Adipocyte (in vitro differentiated cells): ENCODE measurements at regions not wholly inside any gene's neighbourhood (a gene's known extent, or its start where the extent isn't known, plus 50 kb on each side); places are given as distances from the start of the nearest gene placed in this dataset.

ENCODE experiments used
- DNase-seq: peaks from one replicate; pipeline ENCODE4 v3.0.0-alpha.2; 2015; ENCODE audit warnings: low read depth
- H3K27me3 ChIP-seq: replicated peaks from 2 replicates; pipeline ENCODE4 v1.7.0; 2013; ENCODE audit warnings: mild to moderate bottlenecking, low read length, moderate library complexity; ENCODE audit not compliant: control insufficient read depth, insufficient read depth
- H3K36me3 ChIP-seq: 2 replicates; pipeline ENCODE4 v1.7.0; 2013; ENCODE audit warnings: low read length, mild to moderate bottlenecking, moderate library complexity; ENCODE audit not compliant: control insufficient read depth, insufficient read depth, severe bottlenecking
- H3K4me1 ChIP-seq: 2 replicates; pipeline ENCODE4 v1.7.0; 2013; ENCODE audit warnings: mild to moderate bottlenecking, low read length, moderate library complexity; ENCODE audit not compliant: control insufficient read depth, insufficient read depth
- H3K4me3 ChIP-seq: 2 replicates; pipeline ENCODE4 v1.7.0; 2013; ENCODE audit warnings: mild to moderate bottlenecking, low read length, moderate library complexity
- H3K9ac ChIP-seq: 2 replicates; pipeline ENCODE4 v1.7.0; 2013; ENCODE audit warnings: mild to moderate bottlenecking, low read length, moderate library complexity
- H3K9me3 ChIP-seq: 2 replicates; pipeline ENCODE4 v1.7.0; 2013; ENCODE audit warnings: mild to moderate bottlenecking, low read length, moderate library complexity; ENCODE audit not compliant: control insufficient read depth

DNA sequence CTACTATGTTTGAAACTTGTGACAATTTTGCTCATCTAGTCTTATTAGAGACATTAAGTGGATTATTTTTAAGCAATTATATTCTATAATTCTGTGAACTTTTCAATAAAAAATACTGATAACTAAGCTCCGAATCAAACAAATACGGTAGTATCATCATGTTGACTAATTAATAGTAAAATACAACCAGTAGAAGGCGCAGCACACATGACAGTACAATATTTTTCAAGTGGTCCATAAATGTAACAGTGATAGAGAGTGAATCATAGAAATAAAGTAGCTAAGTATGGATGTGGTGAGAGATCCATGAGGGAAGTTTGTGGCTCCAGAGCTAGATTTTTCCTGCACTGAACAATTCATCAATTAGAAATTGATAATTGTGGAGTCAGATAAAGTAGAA lies 666.2 kb downstream of the KCTD8 start:
- Histone ChIP-seq H3K27me3 (no peaks in the 10 kb centered on the region), H3K4me1 (no peaks in the 10 kb centered on the region), H3K36me3 (no peaks in the 10 kb centered on the region), H3K4me3 (no peak overlapping the region), H3K9ac (no peak overlapping the region), H3K9me3 (no peaks in the 10 kb centered on the region)
- DNase-seq = no peak

DNA sequence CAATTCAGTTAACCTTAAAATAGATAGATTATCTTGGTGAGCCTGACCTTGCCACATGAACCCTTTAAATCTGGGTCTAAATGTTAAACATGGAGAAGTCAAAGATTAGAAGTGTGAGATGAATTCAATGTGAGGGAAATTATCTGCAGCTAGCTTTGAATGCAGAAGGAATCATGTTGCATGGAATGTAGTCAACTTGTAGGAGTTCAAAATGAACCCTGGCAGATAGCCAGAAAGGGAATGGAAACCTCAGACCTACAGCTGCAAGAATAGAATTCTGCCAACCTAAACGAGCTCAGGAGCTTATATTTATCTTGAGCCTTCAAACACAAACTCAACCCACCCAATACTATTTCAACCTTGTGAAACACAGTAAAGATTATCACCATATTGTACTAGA lies 632.5 kb downstream of the KCTD8 start:
- Histone ChIP-seq H3K27me3 (no peaks in the 10 kb centered on the region), H3K9me3 (peaks cover 3% of the 10 kb centered on the region), H3K9ac (no peak overlapping the region), H3K4me1 (no peaks in the 10 kb centered on the region), H3K36me3 (no peaks in the 10 kb centered on the region), H3K4me3 (no peak overlapping the region)
- no peak for DNase-seq

DNA sequence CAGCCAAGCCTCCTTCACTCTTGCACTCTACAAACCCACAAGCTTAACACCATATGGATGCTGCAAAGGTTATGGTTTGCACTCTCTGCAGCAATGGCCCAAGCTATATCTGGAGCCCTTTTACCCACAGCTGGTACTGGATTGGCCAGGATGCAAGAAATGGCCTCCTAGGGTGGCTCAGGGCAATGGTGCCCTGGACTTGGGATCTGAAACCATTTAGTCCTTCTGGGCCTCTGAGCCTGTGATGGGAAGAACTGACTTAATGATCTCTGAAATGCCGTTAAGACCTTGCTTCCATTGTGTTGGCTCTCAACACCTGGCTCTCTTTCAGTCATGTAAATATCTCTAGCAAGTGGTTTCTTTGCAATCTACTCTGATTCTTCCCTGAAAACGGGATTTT lies 626.0 kb downstream of the KCTD8 start:
- Histone ChIP-seq H3K9me3 (peaks cover 15% of the 10 kb centered on the region), H3K4me3 (no peak overlapping the region), H3K9ac (no peak overlapping the region), H3K36me3 (no peaks in the 10 kb centered on the region), H3K27me3 (no peaks in the 10 kb centered on the region), H3K4me1 (no peaks in the 10 kb centered on the region)
- no peak for DNase-seq

GRCh38 chr4:43835869-43836268 lies 612.7 kb downstream of the KCTD8 start:
- no peaks in the 10 kb centered on the region for H3K4me1 ChIP-seq
- H3K36me3 ChIP-seq = no peaks in the 10 kb centered on the region
- no peak overlapping the region for H3K4me3 ChIP-seq
- H3K9me3 ChIP-seq = no peaks in the 10 kb centered on the region
- H3K9ac ChIP-seq = no peak overlapping the region
- H3K27me3 ChIP-seq = no peaks in the 10 kb centered on the region
- no peak for DNase-seq

DNA sequence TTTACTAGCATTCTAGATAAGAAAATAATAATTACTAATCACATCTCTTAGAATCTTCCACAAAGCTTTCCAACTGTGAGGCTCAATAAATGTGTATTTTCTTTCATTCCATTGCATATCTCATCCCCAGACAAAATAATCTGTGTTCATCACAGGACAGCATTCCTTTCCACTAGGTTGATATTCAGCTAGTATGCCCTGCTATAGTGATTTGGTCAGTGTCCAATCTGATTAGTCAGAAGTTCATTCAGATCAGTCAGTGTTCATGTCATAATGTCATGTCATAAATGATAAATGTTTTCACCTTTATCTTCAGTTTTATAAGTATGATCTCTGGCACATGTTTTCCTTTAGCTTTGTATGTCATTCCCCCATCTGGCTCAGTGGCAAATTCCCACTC lies 611.4 kb downstream of the KCTD8 start:
- Histone ChIP-seq H3K9ac (no peak overlapping the region), H3K36me3 (no peaks in the 10 kb centered on the region), H3K27me3 (no peaks in the 10 kb centered on the region), H3K4me3 (no peak overlapping the region), H3K4me1 (no peaks in the 10 kb centered on the region), H3K9me3 (no peaks in the 10 kb centered on the region)
- no peak for DNase-seq

GRCh38 chr4:43837604-43838003 lies 611.0 kb downstream of the KCTD8 start:
- H3K27me3 ChIP-seq = no peaks in the 10 kb centered on the region
- H3K9ac ChIP-seq = no peak overlapping the region
- H3K4me1 ChIP-seq = no peaks in the 10 kb centered on the region
- H3K4me3 ChIP-seq = no peak overlapping the region
- no peak for DNase-seq
- H3K36me3 ChIP-seq = no peaks in the 10 kb centered on the region
- no peaks in the 10 kb centered on the region for H3K9me3 ChIP-seq

GRCh38 chr4:43842594-43842993 lies 606.0 kb downstream of the KCTD8 start:
- H3K36me3 ChIP-seq = no peaks in the 10 kb centered on the region
- H3K27me3 ChIP-seq = no peaks in the 10 kb centered on the region
- no peaks in the 10 kb centered on the region for H3K4me1 ChIP-seq
- no peak overlapping the region for H3K9ac ChIP-seq
- DNase-seq = no peak
- no peaks in the 10 kb centered on the region for H3K9me3 ChIP-seq
- H3K4me3 ChIP-seq = no peak overlapping the region

DNA sequence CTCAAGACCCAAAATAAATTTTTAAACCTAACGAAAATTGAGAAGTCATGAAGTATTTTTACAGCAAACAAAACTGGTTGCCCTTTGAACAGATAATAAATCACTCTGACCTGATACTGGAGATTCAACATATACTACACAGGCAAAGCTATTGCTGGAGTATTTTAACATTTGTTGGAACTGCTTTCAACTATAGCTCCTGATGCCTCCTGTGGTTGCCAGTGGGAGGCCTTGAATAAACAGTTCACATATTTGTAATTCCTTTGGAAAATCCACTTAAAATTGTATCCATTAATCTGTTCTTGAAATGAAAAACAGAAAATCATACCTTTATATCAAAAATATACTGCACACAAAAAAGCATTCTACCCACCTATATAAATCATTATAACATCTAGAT lies 605.1 kb downstream of the KCTD8 start:
- Histone ChIP-seq H3K9ac (no peak overlapping the region), H3K36me3 (no peaks in the 10 kb centered on the region), H3K4me1 (no peaks in the 10 kb centered on the region), H3K27me3 (no peaks in the 10 kb centered on the region), H3K4me3 (no peak overlapping the region), H3K9me3 (no peaks in the 10 kb centered on the region)
- DNase-seq = no peak

- no peaks in the 10 kb centered on the region for H3K36me3 ChIP-seq
- no peak overlapping the region for H3K4me3 ChIP-seq
- no peak for DNase-seq
- H3K27me3 ChIP-seq = no peaks in the 10 kb centered on the region
- H3K4me1 ChIP-seq = no peaks in the 10 kb centered on the region
- no peak overlapping the region for H3K9ac ChIP-seq
- no peaks in the 10 kb centered on the region for H3K9me3 ChIP-seq
Observed at GRCh38 chr4:43846111-43846587, 602.5 kb downstream of the KCTD8 start.

- Histone ChIP-seq H3K27me3 (no peaks in the 10 kb centered on the region), H3K4me1 (no peaks in the 10 kb centered on the region), H3K9ac (no peak overlapping the region), H3K36me3 (no peaks in the 10 kb centered on the region), H3K4me3 (no peak overlapping the region), H3K9me3 (no peaks in the 10 kb centered on the region)
- no peak for DNase-seq
Observed at GRCh38 chr4:43853565-43854264, 594.9 kb downstream of the KCTD8 start.

GRCh38 chr4:43855283-43855682 lies 593.3 kb downstream of the KCTD8 start:
- no peaks in the 10 kb centered on the region for H3K4me1 ChIP-seq
- no peak overlapping the region for H3K9ac ChIP-seq
- DNase-seq = no peak
- no peaks in the 10 kb centered on the region for H3K36me3 ChIP-seq
- no peaks in the 10 kb centered on the region for H3K9me3 ChIP-seq
- H3K4me3 ChIP-seq = no peak overlapping the region
- H3K27me3 ChIP-seq = no peaks in the 10 kb centered on the region

DNA sequence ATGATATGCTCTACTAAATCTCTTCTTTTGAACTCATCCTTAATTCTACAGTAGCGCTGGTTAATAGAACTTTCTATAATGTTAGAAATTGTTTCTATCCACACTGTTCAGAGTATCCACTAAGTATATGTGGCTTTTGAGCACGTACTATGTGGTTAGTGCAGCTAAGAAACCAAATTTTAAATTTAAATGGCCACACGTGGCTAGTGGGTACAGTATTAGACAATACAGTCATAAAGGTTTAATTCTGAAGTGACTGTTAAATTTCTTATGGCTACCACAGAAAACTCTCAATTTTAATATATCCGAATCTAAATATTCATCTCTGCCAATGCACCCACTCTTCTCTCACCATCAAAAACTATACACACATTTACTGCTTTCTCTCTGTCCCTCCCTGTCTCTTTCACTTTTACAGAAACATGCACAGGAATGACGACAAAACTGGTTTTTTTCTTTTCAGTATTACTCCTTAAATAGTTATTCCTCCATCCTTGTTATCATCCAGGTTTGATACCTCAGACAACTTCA lies 583.9 kb downstream of the KCTD8 start:
- Histone ChIP-seq H3K9ac (no peak overlapping the region), H3K27me3 (no peaks in the 10 kb centered on the region), H3K4me3 (no peak overlapping the region), H3K36me3 (no peaks in the 10 kb centered on the region), H3K9me3 (no peaks in the 10 kb centered on the region), H3K4me1 (no peaks in the 10 kb centered on the region)
- no peak for DNase-seq
